ENCODE measurements at regions not wholly inside any gene's neighbourhood (a gene's known extent, or its start where the extent isn't known, plus 50 kb on each side); places are given as distances from the start of the nearest gene placed in this dataset.

GRCh38 chr15:45919806-45920205 lies 285.0 kb downstream of the SQOR start:
- no peak for TF ChIP-seq CTCF (IDR thresholded peaks at IDR 0.05)
- TF ChIP-seq ZFX (IDR thresholded peaks at IDR 0.05; ENCODE audit: borderline replicate concordance), result no peak
